ENCODE measurements at regions not wholly inside any gene's neighbourhood (a gene's known extent, or its start where the extent isn't known, plus 50 kb on each side); places are given as distances from the start of the nearest gene placed in this dataset.
"Not testable (repeated sequence)": the region's sequence is repeated elsewhere in the genome, so short reads cannot be mapped to it uniquely, and the experiment has no call there.

GRCh38 chr12:11446372-11446771, 51.0 kb upstream of the PRB2 start:
- TF ChIP-seq POLR2A (IDR thresholded peaks at IDR 0.05; ENCODE audit: low read depth, low read length), result no peak
- FAIRE-seq (no peak), DNase-seq (ENCODE audit: insufficient read length, low spot score) (no peak)

DNA sequence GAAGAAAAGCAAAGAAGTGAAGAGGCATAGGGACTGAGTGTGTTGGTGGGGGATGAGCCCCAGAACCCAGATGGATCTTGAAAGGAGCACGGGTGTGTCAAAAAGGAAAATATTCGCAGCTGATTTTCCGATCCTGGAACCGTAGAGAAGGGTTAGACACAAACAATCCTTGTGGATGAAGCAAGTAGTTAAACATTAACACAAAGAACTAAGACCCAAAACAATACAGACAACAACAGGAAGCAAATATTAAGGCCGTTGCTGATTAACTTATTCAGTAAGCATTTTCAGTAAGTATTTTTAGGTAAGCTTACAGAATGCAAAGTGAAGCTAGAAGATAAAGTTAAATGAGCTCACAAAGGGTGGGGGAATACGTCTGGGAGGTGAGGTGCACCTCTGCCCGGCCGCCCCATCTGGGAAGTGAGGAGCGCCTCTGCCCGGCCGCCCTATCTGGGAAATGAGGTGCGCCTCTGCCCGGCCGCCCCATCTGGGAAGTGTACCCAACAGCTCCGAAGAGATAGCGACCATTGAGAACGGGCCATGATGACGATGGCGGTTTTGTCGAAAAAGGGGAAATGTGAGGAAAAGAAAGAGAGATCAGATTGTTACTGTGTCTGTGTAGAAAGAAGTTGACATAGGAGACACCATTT, 62.8 kb upstream of the PRB2 start:
- no peak for TF ChIP-seq POLR2A (IDR thresholded peaks at IDR 0.05; ENCODE audit: low read depth, low read length)
- FAIRE-seq, result no peak
- DNase-seq (ENCODE audit: insufficient read length, low spot score), result no peak

DNA sequence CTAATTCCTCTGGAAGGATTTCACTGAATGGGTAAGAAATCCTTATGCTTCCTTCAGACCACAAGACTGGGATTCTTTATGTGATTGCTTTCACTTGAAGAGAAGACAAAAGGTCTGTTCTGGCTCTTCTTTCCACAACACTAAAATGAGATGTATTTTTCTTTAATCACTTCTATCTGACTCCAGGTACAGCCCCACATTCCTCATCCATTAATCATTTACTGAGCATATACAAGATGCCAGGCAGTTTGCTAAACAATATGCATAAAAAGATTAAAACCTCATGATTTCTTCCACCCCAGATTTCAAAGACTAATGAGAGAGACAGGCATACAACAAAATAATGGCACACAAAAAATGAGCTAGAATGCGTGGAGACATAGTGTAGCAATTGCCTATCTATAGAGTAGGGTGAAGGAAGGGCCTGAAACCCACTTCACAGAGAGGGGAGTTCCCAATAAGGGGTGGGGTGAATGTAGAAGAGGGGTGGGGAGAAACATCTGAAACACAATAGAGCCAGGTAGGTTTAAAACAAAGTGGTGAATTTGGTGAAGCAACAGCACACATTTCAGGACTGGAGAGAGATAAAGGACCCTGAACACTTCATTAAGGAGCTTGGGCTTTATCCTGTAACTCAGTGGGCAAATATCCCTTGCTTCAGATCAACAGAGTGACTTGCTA, 65.1 kb upstream of the PRB2 start:
- no peak for DNase-seq (ENCODE audit: insufficient read length, low spot score)
- no peak for FAIRE-seq
- TF ChIP-seq POLR2A (IDR thresholded peaks at IDR 0.05; ENCODE audit: low read depth, low read length), result no peak

- FAIRE-seq, result no peak
- TF ChIP-seq POLR2A (IDR thresholded peaks at IDR 0.05; ENCODE audit: low read depth, low read length), result no peak
- no peak for DNase-seq (ENCODE audit: insufficient read length, low spot score)
These were observed 66.1 kb upstream of the PRB2 start for GRCh38 chr12:11461433-11461832.

DNA sequence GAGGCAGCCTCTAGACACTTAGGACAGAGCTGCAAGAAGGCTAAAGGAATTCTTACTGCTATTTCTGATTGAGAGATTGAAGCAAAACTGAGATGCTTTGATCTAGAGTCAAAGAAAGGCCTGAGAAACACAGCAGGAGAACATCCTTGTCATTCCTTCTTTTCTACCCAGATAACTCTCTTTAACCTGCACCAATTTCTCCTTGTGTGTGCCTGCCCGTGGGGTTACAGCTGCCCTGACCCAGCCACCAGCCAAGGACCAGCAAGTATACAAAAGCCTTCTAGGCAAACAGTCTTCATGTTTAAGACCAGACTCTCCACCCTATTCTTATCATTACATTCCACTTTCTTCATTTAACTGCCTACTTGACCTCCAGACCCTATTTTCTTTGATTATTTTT, 81.7 kb upstream of the PRB2 start:
- TF ChIP-seq POLR2A (IDR thresholded peaks at IDR 0.05; ENCODE audit: low read depth, low read length), result no peak
- no peak for FAIRE-seq
- no peak for DNase-seq (ENCODE audit: insufficient read length, low spot score)

DNA sequence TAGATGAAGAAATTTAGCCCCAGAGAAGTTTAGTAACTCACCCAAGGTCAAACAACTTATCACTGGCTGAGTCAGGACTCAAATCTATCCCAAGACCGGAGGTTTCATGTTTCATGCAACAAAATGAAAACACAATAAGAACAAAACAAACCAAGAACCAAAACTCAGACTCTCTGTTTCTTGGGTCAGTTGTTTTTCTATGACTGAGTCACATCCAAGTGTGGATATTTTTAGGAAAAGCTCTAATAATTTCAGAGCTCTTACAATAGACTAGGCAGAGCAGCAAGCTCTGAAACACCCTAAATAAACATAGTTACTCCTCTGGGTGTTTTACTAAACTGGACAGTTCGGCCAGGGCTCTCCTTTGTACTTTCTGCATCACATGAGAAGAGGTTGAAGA, 87.6 kb upstream of the PRB2 start:
- no peak for TF ChIP-seq POLR2A (IDR thresholded peaks at IDR 0.05; ENCODE audit: low read depth, low read length)
- DNase-seq (ENCODE audit: insufficient read length, low spot score), result no peak
- FAIRE-seq, result no peak

DNA sequence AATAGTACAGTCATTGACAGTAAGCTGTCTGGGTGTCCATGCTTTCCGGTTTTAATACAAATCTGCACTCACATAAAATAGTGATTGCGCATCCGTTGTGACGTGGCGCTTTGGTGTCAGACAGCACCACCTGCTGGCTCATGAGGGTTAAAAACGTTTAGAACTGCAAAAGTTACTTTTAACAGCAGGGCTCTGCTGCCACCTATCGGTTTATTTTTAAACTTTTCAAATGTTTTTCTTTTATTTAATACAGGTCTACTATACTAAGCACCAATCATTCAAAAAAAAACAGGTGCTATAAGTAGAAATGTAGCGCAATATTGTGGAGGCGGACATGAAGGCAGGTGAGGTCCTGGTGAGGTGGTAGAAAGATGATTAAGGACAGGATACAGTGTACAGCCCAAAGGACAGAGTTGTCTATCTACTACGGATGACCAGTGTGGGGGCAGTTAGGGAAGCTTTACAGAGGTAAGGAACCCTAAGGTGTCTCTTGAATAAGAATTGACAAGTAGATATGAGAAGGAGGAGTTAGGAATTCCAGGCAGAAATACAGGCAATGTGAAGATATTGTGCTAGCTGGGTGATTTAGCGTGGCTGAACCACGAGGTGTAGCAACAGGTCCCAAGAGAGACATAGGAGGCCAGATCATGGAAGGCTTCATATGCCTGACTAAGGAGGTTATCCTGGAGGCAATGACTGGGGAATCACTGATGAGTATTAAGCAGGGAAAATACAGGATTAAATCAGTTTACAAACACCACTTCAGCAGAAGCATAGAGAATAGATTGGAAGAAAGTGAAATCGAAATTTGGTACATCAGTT, 91.5 kb upstream of the PRB2 start:
- TF ChIP-seq POLR2A (IDR thresholded peaks at IDR 0.05; ENCODE audit: low read depth, low read length), result no peak
- FAIRE-seq, result peak; percentile 86
- DNase-seq (ENCODE audit: insufficient read length, low spot score), result no peak

DNA sequence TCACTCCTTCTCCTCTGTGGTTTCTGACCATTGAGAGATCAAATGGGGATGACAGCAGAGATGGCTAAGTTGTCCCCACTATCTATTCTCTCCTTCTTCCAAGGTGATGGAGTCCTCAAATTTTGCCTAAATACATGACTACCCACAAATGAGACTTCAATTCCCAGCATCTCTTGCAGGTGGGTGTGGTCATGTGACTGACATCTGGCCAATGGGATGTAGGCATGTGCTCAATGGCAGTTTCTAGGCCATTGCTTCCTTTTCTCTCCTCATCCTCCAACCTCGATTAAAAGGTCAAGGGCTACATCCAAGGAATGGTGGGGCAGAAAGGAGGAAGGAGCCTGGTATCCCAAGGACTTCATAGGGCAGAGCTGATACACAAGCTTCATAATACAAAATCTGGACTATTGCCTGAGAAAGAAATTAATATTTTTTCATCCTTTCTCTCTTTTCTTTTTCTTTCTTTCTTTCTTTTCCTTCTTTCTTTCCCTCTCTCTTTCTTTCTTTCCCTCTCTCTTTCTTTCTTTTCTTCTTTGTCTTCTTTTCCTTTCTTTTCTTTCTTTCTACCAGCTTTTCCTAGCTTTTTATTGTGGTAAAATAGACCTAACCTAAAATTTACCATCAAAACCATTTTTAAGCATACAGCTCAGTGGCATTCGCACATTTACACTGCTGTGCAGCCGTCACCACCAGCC, 100.9 kb upstream of the PRB2 start:
- no peak for TF ChIP-seq POLR2A (IDR thresholded peaks at IDR 0.05; ENCODE audit: low read depth, low read length)
- DNase-seq (ENCODE audit: insufficient read length, low spot score) (no peak), FAIRE-seq (peak; percentile 48)

GRCh38 chr12:11497438-11497837, 102.1 kb upstream of the PRB2 start:
- no peak for TF ChIP-seq POLR2A (IDR thresholded peaks at IDR 0.05; ENCODE audit: low read depth, low read length)
- DNase-seq (ENCODE audit: insufficient read length, low spot score), result no peak
- FAIRE-seq, result no peak

DNA sequence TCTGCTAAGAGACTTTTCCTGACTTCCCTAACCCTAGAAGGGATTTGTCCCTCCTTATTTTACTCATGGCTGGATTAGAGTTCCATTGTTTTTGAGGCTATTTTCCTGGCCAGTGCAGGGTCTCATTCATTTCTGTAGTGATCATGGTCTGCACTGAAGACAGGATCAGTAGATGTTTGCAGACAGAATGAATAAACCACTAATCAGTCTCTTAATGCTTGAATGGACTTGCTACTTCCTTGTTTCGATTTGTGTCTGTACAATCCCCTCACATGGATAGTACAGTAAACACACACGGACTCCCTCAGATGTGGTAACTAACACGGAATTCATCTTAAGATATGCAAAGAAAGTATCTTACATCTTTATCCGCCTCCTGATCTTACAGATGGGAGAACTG, 102.6 kb upstream of the PRB2 start:
- DNase-seq (ENCODE audit: insufficient read length, low spot score), result no peak
- no peak for TF ChIP-seq POLR2A (IDR thresholded peaks at IDR 0.05; ENCODE audit: low read depth, low read length)
- no peak for FAIRE-seq

GRCh38 chr12:11498574-11498973, 103.2 kb upstream of the PRB2 start:
- not testable (repeated sequence) for DNase-seq (ENCODE audit: insufficient read length, low spot score)
- FAIRE-seq, result peak; percentile 30

- DNase-seq (ENCODE audit: insufficient read length, low spot score), result no peak
- no peak for TF ChIP-seq POLR2A (IDR thresholded peaks at IDR 0.05; ENCODE audit: low read depth, low read length)
- FAIRE-seq, result no peak
These were observed 104.4 kb upstream of the PRB2 start for GRCh38 chr12:11499806-11500187.

DNA sequence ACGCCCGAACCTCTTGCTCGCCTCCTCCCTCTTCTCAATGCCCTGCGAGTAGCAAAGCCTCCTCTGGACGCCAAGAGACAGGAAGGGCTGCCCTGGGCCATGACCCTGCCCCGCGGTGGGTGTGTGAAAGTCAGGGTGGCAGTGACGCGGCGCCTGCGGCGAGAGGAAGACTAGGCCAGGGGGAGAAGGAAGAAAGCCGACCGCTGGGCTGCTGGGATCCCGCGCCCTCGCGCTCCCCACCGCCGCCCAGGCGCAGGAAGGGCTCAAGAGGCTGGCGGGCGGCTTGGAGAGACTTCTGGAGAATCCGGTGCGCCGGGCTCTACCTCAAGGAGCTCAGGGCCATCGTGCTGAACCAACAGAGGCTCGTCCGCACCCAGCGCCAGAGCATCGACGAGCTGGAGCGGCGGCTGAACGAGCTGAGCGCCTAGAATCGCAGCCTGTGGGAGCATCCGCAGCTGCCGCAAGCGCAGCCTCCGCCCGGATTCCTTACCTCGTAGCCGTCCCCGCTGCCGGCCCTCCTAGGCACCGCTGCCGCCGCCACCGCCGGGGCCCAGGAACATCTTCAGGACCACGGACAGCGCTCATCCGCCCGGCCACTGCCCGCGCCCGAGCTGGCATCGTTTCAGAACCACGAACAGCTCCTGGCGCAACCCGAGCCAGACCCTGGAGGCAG, 105.0 kb upstream of the PRB2 start:
- no peak for TF ChIP-seq POLR2A (IDR thresholded peaks at IDR 0.05; ENCODE audit: low read depth, low read length)
- DNase-seq (ENCODE audit: insufficient read length, low spot score), result no peak
- no peak for FAIRE-seq

GRCh38 chr12:11500861-11501230, 105.5 kb upstream of the PRB2 start:
- no peak for TF ChIP-seq POLR2A (IDR thresholded peaks at IDR 0.05; ENCODE audit: low read depth, low read length)
- DNase-seq (ENCODE audit: insufficient read length, low spot score) (no peak), FAIRE-seq (no peak)
